GM12891 (cell line): ENCODE measurements at regions not wholly inside any gene's neighbourhood (a gene's known extent, or its start where the extent isn't known, plus 50 kb on each side); places are given as distances from the start of the nearest gene placed in this dataset.
"Not testable (repeated sequence)": the region's sequence is repeated elsewhere in the genome, so short reads cannot be mapped to it uniquely, and the experiment has no call there.

ENCODE experiments used
- DNase-seq: peaks from one replicate; pipeline ENCODE4 v3.0.0; 2011; ENCODE audit warnings: low spot score; ENCODE audit not compliant: insufficient read length
- FAIRE-seq: peaks from 2 replicates; lab custom pipeline; 2011; peaks lifted over from hg19 to GRCh38; lab: Jason Lieb, UNC
- PAX5 ChIP-seq: IDR thresholded peaks from 2 replicates; pipeline ENCODE4 v1.6.1; 2011; ENCODE audit warnings: low read length, moderate library complexity, mild to moderate bottlenecking; ENCODE audit not compliant: insufficient read depth, severe bottlenecking
- POLR2A ChIP-seq: IDR thresholded peaks from 2 replicates; pipeline ENCODE4 v1.6.1; 2011; ENCODE audit warnings: low read depth, low read length, control low read depth
- POLR2AphosphoS5 ChIP-seq: IDR thresholded peaks from 2 replicates; pipeline ENCODE4 v1.6.1; 2011; ENCODE audit warnings: low read depth, low read length, control low read depth
- POU2F2 ChIP-seq: IDR thresholded peaks from 2 replicates; pipeline ENCODE4 v1.6.1; 2011; ENCODE audit warnings: low read depth, mild to moderate bottlenecking, control low read depth, low read length, moderate library complexity
- SPI1 ChIP-seq: IDR thresholded peaks from 2 replicates; pipeline ENCODE4 v1.6.1; 2011; ENCODE audit warnings: low read depth, low read length, control low read depth
- TAF1 ChIP-seq: IDR thresholded peaks from 2 replicates; pipeline ENCODE4 v1.6.1; 2011; ENCODE audit warnings: low read depth, low read length, control low read depth

DNA sequence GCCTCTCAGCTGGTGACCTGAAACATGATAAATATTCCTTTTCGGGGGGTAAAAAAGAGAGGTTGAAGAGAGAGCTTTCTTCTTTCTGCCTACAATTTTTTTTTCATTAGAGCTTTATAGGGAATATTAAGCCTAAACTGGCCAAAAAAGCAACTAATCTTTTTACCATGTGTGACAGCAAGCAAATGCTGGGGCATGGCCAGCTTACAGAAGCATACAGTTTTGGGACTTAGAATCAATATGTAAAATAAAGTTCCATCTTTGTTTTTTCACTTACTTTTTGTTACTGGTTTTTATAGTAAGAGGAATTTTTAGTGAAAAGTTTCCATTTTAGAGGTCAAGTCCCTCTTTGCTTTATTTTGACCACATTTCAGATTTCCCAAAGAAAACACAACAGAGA lies 301.2 kb upstream of the DEPDC1 start:
- DNase-seq (no peak), FAIRE-seq (no peak)
- no peak for TF ChIP-seq POLR2AphosphoS5

DNA sequence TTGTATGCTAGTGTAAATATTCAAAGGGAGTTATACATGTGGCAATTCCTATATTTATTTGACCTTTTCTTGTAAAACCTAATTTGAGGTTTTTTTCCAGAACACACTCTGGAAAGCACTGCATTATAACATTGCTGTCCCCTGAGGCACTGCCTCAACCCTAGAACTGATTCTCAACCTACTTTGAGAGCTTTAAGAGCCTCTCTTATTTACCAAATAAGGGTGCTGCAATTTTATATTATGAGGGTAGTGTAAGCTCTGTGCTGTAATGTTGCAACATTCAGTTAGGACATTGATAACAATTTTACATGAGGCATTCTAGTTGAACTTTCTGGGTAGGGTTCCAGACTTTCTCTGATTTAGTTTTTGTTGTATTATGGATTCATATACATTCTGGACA lies 302.2 kb upstream of the DEPDC1 start:
- DNase-seq (no peak), FAIRE-seq (no peak)
- TF ChIP-seq POLR2AphosphoS5 (no peak), POU2F2 (no peak)

DNA sequence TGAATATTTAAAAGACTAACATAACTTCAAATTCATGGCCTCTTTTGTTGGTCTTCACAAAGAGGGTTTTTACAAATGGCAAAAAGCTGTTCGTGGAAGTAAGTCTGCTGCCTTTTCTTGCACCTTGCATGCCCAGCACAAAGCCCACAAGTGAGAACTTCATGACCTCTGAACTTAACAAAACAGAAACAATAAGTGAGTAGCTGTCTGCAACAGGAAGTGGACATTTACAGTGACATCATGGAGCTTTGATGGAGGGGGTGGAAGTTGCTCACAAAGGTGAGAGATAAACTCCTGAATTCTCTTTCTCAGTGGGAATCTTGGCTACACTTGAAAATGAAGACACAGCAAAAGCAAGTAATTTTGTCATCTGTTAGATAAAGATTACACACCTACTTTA lies 303.3 kb upstream of the DEPDC1 start:
- TF ChIP-seq TAF1 (no peak), SPI1 (0 out of 2 replicates have a peak, but pooled peaks have one; percentile 18)
- FAIRE-seq = no peak
- no peak for DNase-seq

DNA sequence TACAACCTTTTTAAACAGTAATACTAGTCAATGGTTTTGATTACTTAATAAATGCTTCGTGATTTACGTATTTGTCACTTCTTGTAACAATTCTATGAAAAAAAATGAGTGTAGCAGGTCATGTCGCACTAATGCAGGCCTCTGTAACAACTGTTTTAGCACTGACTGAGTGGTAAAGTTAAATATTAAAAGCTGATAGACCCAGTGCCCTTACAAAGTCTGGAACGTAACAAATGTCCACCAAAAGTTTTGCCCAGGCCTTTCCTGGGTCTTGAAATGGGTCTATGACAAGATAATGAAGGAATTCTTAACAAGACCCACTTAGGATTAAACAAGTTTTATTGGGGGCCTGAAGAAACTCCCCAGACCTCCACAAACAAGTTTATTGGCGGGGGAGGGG lies 304.6 kb upstream of the DEPDC1 start:
- DNase-seq (no peak), FAIRE-seq (no peak)
- TF ChIP-seq SPI1 (no peak), POU2F2 (no peak), PAX5 (no peak), POLR2A (no peak), POLR2AphosphoS5 (no peak), TAF1 (no peak)

DNA sequence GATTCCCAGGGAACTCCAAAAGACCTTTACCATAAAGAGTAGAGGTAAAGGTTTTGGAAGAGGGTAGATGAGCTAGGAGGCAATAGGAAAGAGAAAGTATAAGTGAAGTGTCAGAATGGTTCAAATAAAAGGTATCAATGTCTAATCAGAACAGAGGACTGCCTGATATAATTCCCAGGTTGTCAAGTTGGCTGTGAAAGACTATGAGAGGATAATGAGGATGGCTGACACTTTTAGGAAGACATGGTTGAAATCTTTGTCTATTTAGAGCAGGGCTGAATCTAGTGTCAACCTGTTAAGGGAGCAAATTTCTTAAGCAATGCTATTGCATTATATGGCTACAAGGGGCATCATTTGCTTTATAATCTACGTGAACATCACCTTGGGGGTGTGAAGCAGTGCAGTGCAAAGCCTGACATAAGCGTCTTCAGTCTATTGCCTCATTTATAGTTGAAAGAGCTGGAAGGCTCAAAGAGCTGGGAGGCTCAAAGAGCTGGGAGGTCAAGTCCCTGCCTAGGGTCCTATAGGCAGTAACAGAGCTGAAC lies 308.3 kb upstream of the DEPDC1 start:
- no peak for FAIRE-seq
- no peak for TF ChIP-seq SPI1
- no peak for TF ChIP-seq TAF1
- TF ChIP-seq POLR2AphosphoS5 = no peak
- TF ChIP-seq POLR2A = no peak
- no peak for DNase-seq

DNA sequence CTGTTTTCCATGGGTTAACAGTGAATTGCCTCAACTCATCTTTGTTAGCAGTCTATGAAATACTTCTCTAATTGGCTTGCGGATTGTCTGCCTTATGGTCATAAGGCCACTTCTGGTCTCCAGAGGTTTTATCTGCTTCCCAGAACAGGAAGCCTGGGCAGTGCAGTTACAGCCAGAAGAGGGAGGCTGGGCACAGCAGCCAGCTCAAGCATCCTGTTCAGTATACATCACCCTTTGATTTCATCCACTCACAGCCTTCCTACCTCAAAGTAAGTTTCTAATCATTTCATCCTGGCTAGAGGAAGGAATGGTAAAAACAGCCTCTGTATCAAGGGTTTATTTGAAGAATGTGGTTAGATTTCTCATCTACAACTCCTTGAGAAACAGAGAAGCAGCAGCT lies 311.5 kb upstream of the DEPDC1 start:
- FAIRE-seq (no peak), DNase-seq (no peak)
- TF ChIP-seq TAF1 (no peak), PAX5 (no peak), POU2F2 (no peak), SPI1 (no peak), POLR2AphosphoS5 (no peak), POLR2A (no peak)

DNA sequence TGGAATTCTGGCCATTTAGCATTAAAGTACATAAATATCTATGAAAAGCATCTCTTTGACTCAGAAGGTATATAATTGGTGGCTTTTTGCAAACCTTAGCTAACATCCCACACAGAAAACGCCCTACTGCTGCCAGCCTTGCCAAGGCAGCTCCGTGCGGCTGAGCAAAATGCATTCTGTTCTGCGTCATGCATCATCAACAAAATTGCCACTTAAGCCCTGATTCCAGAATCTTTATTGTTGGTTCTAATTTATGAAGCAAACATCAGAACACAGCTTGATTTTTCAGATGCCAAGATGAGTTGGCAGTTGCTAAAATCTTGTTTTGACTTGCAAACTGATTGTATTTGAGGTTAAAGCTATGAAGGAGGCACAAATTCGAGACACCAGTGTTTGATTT lies 314.9 kb upstream of the DEPDC1 start:
- FAIRE-seq = no peak
- DNase-seq = no peak
- TF ChIP-seq POLR2AphosphoS5 = no peak
- no peak for TF ChIP-seq SPI1
- TF ChIP-seq PAX5 = no peak
- no peak for TF ChIP-seq TAF1
- TF ChIP-seq POU2F2 = no peak
- TF ChIP-seq POLR2A = no peak

DNA sequence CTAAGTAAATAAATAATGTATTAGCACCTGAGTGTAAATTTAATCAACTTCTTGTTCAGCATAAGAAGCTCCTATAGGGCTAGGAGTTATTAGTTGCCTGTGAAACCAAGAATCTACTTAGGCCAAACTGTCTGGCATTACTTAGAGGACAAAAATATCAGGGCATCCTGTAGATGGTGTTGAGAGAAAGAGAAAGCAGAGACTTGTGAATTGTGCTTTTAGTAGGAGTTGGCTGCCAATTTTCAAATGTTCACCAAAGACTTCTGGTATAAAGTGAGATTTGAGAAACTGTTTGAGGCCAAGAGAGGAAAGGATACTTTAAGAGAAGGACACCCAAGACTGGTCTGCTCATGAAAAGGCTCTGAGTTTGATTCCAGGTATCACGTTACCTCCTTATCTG lies 315.5 kb upstream of the DEPDC1 start:
- TF ChIP-seq POLR2AphosphoS5 (no peak), SPI1 (no peak), POU2F2 (no peak), TAF1 (no peak), POLR2A (no peak), PAX5 (no peak)

DNA sequence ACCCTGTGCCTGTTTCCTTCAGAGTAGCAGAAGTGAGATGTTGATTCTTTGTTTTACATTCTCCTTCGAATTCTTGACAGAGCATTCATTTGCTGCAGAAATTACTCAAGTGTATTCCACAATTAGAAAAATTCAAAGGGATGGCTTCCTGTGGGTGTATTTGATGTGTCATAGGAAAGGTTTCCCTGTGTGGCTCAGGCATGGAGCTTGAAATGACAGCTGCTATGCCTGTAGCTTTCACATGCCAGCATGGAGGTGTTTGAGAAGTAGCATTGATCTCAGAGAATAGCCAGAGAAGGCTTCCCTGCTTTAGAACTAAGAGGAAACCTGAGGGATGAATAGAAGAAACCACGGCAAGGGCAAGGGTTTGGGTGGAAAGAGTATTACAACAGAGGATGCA lies 317.2 kb upstream of the DEPDC1 start:
- TF ChIP-seq POLR2A (no peak), POU2F2 (no peak), POLR2AphosphoS5 (no peak), SPI1 (no peak), PAX5 (no peak), TAF1 (no peak)
- DNase-seq (no peak), FAIRE-seq (no peak)

More for the DNA sequence above, 315.5 kb upstream of the DEPDC1 start:
- FAIRE-seq (no peak), DNase-seq (no peak)

DNA sequence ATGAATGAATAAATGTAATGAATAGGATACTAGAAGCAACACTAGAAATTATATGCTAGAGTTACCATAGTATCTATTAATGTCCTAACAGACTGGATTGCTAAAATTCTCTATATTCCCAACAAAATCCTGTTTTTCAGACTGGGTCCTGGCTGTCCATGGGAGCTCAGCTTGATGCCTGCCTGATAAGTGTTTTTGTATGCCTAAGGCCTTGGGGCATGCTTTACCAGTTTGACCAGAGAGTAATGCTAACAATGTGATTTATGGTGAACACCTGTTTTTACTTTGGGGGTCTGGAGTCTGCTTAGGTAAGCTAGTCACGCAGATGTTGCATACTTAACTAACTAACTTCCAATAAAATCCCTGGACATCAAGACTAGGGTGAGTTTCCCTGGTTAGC lies 318.8 kb upstream of the DEPDC1 start:
- FAIRE-seq (no peak), DNase-seq (no peak)
- TF ChIP-seq PAX5 (no peak), POU2F2 (no peak), POLR2A (no peak), POLR2AphosphoS5 (no peak), TAF1 (no peak), SPI1 (no peak)

DNA sequence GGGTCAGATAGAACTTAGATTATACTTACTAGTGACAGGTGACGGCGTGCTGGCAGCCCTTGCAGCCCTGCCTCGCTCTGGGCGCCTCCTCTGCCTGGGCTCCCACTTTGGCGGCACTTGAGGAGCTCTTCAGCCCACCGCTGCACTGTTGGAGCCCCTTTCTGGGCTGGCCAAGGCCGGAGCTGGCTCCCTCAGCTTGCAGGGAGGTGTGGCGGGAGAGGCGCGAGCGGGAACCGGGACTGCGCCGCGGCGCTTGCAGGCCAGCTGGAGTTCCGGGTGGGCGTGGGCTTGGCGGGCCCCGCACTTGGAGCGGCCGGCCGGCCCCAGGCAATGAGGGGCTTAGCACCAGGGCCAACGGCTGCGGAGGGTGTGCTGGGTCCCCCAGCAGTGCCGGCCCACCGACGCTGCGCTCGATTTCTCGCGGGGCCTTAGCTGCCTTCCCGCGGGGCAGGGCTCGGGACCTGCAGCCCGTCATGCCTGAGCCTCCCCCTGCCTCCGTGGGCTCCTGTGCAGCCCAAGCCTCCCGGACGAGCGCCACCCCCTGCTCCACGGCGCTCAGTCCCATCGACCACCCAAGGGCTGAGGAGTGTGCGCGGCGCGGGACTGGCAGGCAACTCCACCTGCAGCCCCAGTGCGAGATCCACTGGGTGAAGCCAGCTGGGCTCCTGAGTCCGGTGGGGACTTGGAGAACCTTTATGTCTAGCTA lies 320.8 kb upstream of the DEPDC1 start:
- DNase-seq, FAIRE-seq: not testable (repeated sequence)
